ENCODE measurements at regions not wholly inside any gene's neighbourhood (a gene's known extent, or its start where the extent isn't known, plus 50 kb on each side); places are given as distances from the start of the nearest gene placed in this dataset.
"Not testable (repeated sequence)": the region's sequence is repeated elsewhere in the genome, so short reads cannot be mapped to it uniquely, and the experiment has no call there.

DNA sequence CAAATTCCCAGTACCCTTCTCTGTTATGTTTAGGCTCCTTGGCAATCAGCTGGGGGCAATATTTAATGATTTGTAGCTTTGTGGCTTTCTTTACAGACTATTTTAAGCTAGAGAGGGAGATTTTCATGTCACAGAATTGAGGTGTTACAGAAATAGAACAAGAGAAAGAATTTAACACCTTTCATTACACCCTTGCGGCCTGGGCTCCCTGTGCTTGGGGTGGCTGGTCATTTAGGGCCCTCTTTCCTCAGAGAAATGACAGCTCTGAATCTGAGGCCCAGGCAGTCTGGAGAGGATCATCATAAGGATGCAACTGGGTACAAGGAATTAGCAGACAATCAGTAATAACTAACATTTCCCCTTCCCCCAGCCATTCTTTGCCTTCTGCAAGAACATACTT lies 104.5 kb upstream of the INTU start:
- Histone ChIP-seq H3K27me3 (ENCODE audit: control insufficient read depth, low read length) (no peaks in the 10 kb centered on the region), H3K4me3 (ENCODE audit: low read length) (no peak overlapping the region)
- TF ChIP-seq EZH2phosphoT487 (IDR thresholded peaks at IDR 0.05; ENCODE audit: borderline replicate concordance, low read length) = no peak
- TF ChIP-seq, protein P1, sequence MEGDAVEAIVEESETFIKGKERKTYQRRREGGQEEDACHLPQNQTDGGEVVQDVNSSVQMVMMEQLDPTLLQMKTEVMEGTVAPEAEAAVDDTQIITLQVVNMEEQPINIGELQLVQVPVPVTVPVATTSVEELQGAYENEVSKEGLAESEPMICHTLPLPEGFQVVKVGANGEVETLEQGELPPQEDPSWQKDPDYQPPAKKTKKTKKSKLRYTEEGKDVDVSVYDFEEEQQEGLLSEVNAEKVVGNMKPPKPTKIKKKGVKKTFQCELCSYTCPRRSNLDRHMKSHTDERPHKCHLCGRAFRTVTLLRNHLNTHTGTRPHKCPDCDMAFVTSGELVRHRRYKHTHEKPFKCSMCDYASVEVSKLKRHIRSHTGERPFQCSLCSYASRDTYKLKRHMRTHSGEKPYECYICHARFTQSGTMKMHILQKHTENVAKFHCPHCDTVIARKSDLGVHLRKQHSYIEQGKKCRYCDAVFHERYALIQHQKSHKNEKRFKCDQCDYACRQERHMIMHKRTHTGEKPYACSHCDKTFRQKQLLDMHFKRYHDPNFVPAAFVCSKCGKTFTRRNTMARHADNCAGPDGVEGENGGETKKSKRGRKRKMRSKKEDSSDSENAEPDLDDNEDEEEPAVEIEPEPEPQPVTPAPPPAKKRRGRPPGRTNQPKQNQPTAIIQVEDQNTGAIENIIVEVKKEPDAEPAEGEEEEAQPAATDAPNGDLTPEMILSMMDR (IDR thresholded peaks at IDR 0.05; ENCODE audit: low read depth, low read length, poor library complexity, severe bottlenecking) = no peak

DNA sequence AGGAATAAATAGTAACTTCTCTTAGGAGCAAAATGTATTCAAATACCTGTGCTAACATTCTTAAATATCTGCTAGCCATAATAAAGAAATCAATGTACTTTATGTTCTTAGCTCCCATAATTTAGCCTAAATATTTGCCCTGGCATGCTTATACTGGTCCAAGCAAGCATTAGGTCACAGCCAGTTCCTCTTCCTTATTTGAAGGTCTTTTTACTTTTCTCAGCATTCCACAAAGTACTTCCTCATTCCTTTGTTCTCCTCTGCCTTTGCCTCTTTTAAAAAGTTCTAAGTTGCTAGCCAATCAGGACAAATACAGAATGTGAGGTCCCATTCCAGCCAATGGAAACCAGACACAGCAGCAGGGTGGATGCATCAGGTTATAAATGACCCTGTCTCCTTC lies 102.9 kb upstream of the INTU start:
- not testable (repeated sequence) for H3K36me3 ChIP-seq (ENCODE audit: control insufficient read depth, low read length); H3K79me2 ChIP-seq (ENCODE audit: control insufficient read depth, low read length); H3K4me1 ChIP-seq (ENCODE audit: control insufficient read depth, low read length); H3K9me3 ChIP-seq (ENCODE audit: control insufficient read depth, insufficient read depth, low read length); H3K4me2 ChIP-seq (ENCODE audit: low read length); H3K27me3 ChIP-seq (ENCODE audit: control insufficient read depth, low read length); H3K9me2 ChIP-seq (replicated peaks; ENCODE audit: control insufficient read depth, low read length); H3K27ac ChIP-seq (ENCODE audit: low read depth, low read length); H3F3A ChIP-seq (ENCODE audit: control insufficient read depth, insufficient read depth); H4K20me1 ChIP-seq (ENCODE audit: control insufficient read depth, insufficient read depth, low read depth, low read length); H3K4me3 ChIP-seq (ENCODE audit: low read length)

More for the DNA sequence above, 104.5 kb upstream of the INTU start:
- Histone ChIP-seq H4K20me1 (ENCODE audit: control insufficient read depth, insufficient read depth, low read depth, low read length) (no peaks in the 10 kb centered on the region), H3K9me3 (ENCODE audit: control insufficient read depth, insufficient read depth, low read length) (no peaks in the 10 kb centered on the region), H3K4me2 (ENCODE audit: low read length) (no peak overlapping the region), H3K4me1 (ENCODE audit: control insufficient read depth, low read length) (no peaks in the 10 kb centered on the region), H3K27ac (ENCODE audit: low read depth, low read length) (no peak overlapping the region), H3K9me2 (replicated peaks; ENCODE audit: control insufficient read depth, low read length) (no peaks in the 10 kb centered on the region), H3F3A (ENCODE audit: control insufficient read depth, insufficient read depth) (no peaks in the 10 kb centered on the region), H3K79me2 (ENCODE audit: control insufficient read depth, low read length) (no peaks in the 10 kb centered on the region), H3K36me3 (ENCODE audit: control insufficient read depth, low read length) (no peaks in the 10 kb centered on the region)

DNA sequence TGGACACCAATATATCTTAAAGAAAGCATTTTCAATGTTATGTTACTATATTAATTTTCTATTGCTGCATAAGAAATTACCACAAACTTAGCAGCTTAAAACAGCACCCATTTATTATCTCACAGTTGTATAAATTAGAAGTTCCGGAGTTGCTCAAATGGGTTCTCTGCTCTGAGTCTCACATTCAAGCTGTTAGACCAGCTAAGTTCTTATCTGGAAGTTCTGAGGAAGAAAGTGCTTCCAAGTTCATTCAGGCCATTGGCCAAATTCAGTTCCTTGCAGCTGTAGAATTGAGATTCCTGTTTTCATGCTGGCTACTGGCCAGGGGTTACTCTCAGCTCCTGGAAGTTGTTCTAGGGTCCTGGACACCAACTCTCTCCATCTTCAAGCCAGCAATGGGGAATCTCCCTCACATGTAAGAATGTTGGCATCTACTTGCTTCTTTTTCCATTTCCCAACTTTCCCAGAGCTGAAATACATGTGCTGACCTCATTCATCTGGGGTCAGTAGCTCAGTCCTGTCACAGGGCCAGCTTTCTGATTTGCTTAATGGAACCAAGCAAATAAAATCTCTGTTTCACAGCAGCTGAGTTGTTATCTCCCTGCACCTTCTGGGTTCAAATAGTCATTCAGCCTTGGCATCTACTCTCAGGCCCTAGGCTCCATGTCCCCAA lies 99.6 kb upstream of the INTU start:
- Histone ChIP-seq H3F3A (ENCODE audit: control insufficient read depth, insufficient read depth) (no peaks in the 10 kb centered on the region), H3K4me2 (ENCODE audit: low read length) (no peak overlapping the region), H3K4me3 (ENCODE audit: low read length) (no peak overlapping the region), H3K36me3 (ENCODE audit: control insufficient read depth, low read length) (no peaks in the 10 kb centered on the region), H3K9me3 (ENCODE audit: control insufficient read depth, insufficient read depth, low read length) (no peaks in the 10 kb centered on the region), H3K9me2 (replicated peaks; ENCODE audit: control insufficient read depth, low read length) (no peaks in the 10 kb centered on the region), H3K4me1 (ENCODE audit: control insufficient read depth, low read length) (no peaks in the 10 kb centered on the region), H3K27ac (ENCODE audit: low read depth, low read length) (no peak overlapping the region), H3K27me3 (ENCODE audit: control insufficient read depth, low read length) (no peaks in the 10 kb centered on the region), H4K20me1 (ENCODE audit: control insufficient read depth, insufficient read depth, low read depth, low read length) (no peaks in the 10 kb centered on the region), H3K79me2 (ENCODE audit: control insufficient read depth, low read length) (no peaks in the 10 kb centered on the region)
- TF ChIP-seq, protein P1 (IDR thresholded peaks at IDR 0.05; ENCODE audit: low read depth, low read length, poor library complexity, severe bottlenecking) = no peak
- TF ChIP-seq EZH2phosphoT487 (IDR thresholded peaks at IDR 0.05; ENCODE audit: borderline replicate concordance, low read length) = no peak

DNA sequence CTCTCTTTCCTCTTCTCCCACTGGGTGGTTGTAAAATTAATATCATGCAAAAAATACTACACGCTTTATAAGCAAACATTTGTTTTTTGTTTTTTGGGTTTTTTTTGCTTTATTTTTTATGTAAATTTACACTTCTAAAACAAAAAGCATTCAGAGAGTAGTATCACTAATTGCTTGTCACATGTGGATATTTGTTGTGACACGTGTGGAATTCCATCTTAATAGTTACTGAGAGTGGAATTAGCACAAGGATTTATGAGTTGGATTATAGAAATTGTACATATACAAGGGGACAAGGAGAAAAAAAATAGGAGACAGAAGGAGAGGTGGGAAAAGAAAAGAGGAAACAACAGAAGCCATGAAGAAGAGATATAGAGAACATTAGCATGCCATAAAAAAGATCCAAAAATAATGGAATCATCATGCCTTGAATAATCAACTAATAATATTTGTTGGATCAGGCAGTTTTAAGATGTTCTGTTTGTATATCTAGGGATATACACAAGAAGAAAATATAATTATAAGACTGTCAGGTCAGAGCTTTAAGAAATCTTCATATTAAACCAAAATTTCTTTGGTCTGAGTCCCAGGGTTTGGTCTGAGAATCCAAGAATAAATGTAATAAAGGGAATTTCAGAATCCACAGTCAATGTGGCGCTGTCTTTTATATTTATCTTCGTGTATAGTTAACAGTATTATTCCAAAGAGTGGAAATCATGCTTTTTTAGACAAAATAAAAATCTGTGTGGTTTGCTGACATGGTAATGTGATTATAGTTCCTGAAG lies 98.5 kb upstream of the INTU start:
- no peaks in the 10 kb centered on the region for H3K27me3 ChIP-seq (ENCODE audit: control insufficient read depth, low read length)
- no peaks in the 10 kb centered on the region for H3K9me2 ChIP-seq (replicated peaks; ENCODE audit: control insufficient read depth, low read length)
- H3K4me1 ChIP-seq (ENCODE audit: control insufficient read depth, low read length) = no peaks in the 10 kb centered on the region
- no peaks in the 10 kb centered on the region for H4K20me1 ChIP-seq (ENCODE audit: control insufficient read depth, insufficient read depth, low read depth, low read length)
- no peaks in the 10 kb centered on the region for H3K36me3 ChIP-seq (ENCODE audit: control insufficient read depth, low read length)
- no peaks in the 10 kb centered on the region for H3K9me3 ChIP-seq (ENCODE audit: control insufficient read depth, insufficient read depth, low read length)
- H3K27ac ChIP-seq (ENCODE audit: low read depth, low read length) = no peak overlapping the region
- no peak overlapping the region for H3K4me3 ChIP-seq (ENCODE audit: low read length)
- no peaks in the 10 kb centered on the region for H3K79me2 ChIP-seq (ENCODE audit: control insufficient read depth, low read length)
- no peaks in the 10 kb centered on the region for H3F3A ChIP-seq (ENCODE audit: control insufficient read depth, insufficient read depth)
- no peak overlapping the region for H3K4me2 ChIP-seq (ENCODE audit: low read length)
- TF ChIP-seq EZH2phosphoT487 (IDR thresholded peaks at IDR 0.05; ENCODE audit: borderline replicate concordance, low read length) = no peak
- TF ChIP-seq, protein P1 (IDR thresholded peaks at IDR 0.05; ENCODE audit: low read depth, low read length, poor library complexity, severe bottlenecking) = no peak
